Activated CD4-positive, alpha-beta T cell treated with anti-CD3 and anti-CD28 coated beads, Interleukin-2, amount 50 U/mL, for 16 hours (primary cell): ENCODE measurements at regions not wholly inside any gene's neighbourhood (a gene's known extent, or its start where the extent isn't known, plus 50 kb on each side); places are given as distances from the start of the nearest gene placed in this dataset.

Source experiments
- DNase-seq: peaks from one replicate; pipeline ENCODE4 v3.0.0-alpha.2; 2020

DNA sequence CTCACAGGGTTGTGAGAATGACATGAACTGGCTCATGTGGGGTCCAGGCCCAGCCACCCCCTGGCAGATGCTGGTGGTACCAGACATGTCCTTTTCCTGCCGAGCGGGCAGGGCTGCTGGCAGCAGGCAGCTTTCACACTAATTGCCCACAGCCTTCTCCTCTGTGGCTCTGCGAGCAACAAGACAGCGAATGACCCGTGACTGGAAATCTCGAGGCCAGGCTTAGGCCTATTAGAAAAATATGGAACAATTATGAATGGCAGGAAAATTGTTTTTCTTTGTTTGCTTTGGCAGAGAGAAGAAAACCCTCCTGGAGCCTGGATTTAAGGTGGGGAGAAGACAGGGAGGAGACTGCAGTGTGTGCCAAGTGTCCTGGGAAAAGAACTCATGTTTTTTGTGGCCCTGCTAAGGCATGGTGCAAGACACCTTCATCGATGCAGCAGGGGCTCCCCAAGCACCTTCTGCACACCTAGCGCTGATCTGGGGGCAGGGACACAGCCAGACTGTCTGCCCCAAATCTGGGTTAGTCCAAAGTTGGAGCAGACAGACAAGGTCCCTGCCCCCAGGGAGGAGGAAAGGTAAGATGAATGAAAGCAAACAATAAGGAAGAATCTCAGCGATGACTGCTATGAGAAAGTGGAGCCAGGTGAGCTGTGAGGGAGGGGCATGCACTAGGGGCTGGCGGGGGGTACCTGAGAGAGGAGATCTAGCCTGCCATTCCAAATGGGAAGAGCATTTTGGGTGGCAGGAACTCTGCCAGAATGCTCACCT, 193.8 kb upstream of the TLE3 start:
- DNase-seq = no peak

DNA sequence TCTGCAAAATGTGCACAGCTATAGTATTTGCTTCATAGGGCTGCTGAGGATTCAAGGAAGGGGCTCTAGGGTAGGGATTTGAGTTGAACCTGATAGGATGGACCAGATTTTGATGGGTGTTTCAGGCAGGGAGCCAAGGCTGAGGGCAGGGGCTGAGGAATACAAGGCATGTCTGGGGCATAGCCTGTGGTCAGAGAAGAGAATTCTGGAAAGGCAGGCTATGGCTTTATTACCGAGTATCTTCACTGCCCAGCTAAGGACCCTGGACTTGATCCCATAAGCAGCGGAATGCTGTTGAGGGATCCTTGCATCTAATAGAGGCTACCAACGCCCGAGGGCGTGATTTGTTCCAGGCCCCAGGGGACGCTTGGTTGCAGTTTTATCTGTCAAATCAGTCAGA, 193.0 kb upstream of the TLE3 start:
- no peak for DNase-seq

DNA sequence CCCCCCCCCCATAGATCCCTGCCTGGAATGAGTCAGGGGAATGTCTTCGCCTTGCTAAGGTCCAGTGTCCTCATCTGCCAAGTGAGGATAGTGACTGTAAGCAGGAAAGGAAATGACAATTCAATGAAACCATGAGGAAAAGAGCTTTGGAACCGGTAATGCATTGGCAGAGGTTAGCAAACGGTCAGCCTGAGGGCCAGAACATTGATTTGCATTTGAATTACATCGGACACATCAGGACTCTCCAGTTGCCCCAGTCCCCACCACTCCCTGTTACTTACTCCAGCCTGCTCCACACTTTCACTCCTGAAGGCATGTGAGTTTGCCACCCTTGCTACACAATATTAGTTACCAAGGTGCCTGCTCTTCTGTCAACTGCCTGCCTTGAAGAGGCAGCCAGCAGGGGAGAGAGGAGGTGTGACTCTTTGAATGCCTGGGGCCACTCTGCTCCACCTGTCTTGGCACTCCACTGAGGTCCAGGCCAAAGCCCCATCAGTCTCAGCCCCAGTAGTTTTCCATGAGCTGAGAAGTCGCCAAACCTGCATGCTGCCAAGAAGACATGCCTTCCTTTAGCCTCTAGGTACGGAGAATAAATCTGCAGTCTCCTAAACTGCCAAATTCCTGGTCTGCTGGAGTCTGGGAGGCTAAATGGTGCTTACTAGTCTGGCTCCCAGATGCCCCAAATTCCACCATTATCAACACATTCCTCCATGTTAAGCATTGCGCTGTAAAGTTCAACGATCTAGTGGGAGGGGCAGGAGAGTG, 191.7 kb upstream of the TLE3 start:
- DNase-seq = no peak

DNA sequence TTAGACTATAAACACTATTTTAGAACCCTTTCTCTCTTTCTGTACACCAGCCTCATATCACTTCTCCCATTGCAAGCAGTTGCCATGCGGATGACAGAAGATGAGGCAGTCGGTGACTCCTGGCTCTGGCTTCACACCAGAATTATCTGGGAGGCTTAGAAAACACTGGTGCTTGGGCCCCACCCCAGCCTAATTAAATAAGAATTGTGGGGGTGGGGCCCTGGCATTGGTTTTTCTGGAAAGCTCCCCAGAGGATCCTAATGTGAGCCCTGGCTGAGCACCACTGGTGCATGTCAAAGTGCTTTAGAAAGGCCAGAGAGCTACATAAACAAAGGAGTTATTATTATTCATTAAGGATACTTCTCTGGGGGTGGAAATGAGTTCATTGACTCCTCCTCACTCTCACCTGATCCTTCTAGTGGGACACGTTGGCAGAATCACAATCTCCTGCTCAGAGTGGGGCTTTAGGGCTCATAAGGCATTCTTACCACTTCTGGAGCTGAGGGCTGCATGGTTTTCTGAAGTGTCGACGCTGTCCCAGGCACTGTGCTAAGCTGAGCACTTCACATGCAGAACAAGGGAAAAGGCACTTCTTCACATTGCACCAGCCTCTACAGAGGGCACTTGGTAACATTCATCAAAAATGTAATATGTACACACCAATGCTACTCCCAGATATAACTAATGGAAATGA, 188.5 kb upstream of the TLE3 start:
- DNase-seq = no peak

DNA sequence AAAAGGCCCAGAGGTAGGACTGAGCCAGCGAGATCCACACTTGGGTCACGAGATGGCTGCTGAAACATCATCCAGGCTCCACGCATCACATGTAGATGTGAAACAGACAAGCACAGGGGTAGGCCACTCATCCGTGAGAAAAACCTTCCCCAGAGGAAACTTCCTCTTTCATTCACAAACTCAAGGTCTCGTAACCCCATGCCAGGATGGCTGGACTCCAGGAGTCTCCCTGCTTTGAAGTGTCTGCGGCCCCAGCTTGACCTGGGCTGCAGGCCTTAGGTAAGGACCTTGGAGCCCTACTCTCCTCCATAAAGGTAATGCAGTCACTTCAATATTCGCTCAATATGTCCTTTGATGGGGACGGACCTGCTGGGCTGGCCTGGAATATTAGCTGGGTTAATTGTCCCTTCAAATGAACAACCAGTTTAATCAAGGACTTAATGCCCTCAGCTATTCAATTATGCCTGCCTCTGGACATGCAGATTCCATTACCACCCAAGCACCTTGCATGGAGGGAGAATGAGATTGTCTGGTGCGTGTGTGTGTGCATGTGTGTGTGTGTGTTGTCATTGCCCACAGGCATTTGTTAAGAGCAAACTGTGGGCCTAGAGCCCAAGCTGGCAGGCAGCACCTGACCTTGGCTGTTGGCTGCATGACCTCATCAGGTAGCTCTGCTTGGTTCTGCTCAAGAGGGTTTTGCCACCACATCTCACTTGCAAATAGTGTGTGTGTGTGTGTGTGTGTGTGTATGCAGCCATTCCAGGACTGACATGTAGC, 186.9 kb upstream of the TLE3 start:
- no peak for DNase-seq

DNA sequence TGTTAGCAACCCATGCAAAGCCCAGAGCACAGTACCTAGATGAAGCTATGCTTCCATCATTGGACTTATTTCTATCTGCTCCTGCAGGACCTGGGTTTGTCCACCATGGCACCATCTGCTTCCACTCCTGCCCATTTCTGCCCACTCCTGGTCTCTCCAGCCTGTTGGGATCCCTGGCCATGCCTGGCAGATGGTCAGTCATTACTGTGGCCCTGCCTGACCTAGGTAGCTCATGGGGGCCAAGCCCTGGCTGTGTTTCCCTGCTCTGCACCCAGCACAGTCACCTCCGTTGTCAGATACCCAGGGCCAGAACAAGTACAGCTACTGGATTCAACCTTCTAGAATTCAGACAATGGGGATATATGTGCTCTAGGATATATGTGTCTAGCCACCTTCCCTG, 185.8 kb upstream of the TLE3 start:
- no peak for DNase-seq

DNA sequence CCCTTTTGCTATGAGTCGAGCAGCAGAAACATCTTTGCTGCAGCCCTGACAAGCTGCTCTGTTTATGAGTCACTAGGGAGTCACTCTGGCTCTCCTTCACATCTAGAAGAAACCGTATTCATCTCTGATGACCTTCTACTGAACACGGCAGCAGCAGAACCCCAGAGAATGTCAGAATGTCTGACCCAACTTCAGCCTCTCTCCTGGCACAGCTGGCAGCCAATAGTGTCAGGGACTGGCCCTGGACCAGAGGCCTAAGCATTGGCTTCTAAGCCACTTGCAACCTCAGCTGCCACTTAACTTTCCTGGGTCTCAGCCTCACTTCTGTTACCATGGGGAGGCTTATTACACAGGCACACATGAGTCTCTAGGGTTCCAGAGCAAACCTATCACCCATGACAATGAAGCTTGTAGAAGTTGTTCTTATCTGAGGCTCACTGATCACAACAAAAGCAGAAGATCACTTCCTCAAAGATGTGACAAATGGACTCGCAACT, 184.1 kb upstream of the TLE3 start:
- DNase-seq = peak; percentile 48

DNA sequence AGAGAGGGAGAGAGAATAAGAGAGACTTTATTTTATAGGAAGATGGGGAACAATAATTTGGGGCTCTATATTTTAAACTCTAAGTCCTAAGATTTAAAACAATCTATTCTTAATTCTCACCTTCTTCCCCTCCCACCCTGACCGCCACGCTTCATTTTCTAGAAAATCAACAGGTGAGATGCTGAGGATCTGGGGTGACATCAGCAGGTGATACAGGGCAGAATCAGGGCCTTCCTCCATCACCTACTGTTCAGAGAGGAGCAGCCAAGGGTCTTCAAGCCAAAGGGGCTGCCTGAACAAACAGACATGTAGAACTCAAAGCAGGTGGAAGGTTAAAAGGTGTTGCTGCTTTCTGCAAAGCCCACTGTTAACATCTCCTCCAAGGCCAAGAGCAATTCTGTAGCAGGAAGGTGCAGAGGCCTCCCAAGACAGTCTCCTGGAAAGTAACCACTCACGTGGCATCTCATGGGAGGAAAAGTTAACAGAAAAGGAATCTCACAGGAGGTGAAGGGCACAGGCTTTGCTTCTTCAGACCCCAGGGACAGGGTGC, 183.6 kb upstream of the TLE3 start:
- DNase-seq = no peak

DNA sequence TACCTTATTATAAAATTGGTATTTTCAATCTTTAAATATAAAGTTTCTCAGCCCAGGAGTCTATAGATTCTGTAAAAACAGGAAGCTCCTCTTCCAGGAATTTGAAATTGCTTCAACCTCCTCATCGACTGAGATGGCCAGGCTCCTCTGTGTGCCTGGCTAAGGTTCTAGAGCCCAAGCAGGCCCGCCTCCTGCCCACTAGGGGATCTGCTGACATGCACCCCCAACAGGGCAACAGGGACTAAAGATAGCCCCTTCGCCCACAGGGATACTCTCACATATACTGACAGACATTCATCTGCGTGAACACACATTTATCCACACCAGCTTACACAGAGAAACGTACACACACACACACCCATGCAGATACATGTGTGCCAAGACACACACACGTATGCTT, 183.1 kb upstream of the TLE3 start:
- DNase-seq = no peak

DNA sequence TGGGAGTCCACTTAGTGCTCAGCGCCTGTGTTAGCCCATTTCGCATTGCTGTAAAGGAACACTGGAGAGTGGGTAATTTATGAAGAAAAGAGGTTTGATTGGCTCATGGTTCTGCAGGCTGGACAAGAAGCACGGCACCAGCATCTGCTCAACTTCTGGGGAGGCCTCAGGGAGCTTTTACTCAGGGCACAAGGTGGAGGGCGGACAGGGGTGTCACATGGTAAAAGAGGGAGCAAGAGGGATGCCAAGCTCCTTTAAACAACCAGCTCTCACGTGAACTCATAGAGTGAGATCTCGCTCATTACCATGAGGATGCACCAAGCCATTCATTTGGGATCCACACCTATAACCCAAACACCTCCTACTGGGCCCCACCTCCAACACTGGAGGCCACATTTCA, 181.4 kb upstream of the TLE3 start:
- DNase-seq = no peak

DNA sequence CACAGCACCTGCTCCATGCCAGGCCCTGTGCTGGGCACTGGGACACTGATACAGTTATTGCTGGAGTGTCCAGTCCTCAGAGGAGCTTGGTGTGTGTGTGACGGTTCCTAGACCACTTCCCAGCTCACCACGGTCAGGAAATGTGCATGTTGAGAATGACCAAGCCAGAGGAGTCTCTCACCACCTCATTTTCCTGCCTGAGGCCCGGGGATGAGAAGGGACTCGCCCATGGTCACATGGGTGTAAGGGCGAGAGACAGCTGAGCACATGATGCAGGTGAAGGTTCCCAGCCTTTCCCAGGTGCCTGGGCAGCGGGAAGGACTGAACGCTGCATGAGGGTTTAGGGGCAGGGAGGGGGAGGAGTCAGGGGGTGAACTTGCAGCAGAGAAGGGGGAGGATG, 180.9 kb upstream of the TLE3 start:
- no peak for DNase-seq

DNA sequence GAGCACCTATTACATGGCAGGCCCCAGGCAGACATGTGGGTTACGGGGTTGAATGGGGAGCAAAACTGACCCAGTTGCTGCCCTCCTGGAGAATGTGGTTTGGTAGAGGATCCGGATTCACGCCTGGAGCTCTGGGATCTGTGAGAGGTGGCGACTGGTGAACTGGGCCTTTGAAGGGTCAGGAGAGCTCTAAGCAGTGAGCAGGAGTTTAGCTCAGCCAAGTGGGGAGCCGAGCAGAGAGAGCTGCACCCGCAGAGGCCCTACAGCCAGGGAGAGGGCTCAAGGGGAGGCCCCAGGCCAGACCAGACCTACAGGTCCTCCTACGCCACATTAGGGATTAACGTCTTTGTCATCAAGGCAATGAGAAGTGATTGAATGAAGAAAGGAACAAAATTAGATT, 179.8 kb upstream of the TLE3 start:
- DNase-seq = no peak

DNA sequence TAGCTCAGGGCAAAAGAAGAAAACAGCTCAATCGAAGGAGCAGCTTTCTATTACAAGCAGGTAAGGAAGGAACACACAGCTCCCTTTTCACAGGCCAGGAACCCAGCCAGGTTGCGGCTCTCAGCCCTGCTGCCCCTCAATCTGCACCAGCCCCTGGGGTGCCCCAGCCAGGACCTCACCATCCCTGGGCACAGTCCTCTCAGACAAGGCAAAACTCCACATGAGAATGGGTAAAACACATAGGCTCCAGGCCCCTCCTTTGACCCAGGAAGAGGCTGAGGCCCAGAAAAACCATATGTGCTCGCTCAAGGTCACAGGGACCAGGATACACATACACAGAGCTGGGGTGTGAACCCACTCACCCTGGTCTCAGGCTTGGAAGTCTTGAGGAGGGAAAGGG, 178.7 kb upstream of the TLE3 start:
- no peak for DNase-seq

DNA sequence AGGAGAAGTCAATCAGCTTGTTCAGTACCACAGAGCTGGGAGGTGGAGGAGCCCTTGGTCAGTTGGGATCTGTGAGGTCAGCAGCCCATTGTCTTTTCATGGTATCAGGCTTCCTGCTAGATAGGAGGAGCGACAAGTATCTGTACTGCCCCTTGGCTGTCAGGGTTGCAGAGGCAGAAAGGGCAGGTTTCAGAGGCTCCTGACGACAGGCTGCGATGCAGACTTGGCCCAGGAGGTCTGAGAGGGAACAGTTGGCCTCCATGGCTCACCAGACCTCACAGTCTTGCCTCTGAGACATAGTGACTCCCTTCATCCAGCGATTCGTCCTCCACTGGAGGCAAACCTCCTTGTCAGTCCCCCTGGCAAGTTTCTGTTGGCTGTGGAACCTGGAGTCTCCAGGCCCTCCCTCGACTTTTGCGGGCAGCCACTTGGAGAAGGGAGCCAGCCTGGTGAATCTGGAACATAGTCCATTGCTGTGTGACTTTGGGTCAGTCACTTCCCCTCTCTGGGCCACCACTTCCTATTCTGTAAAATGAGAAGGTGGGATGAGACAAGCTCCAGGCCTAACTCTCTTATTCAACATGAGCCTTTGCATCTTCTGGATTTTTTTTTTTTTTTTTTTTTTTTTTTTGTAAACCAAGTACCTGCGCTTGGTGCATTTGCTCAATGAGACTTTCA, 177.9 kb upstream of the TLE3 start:
- DNase-seq = no peak

DNA sequence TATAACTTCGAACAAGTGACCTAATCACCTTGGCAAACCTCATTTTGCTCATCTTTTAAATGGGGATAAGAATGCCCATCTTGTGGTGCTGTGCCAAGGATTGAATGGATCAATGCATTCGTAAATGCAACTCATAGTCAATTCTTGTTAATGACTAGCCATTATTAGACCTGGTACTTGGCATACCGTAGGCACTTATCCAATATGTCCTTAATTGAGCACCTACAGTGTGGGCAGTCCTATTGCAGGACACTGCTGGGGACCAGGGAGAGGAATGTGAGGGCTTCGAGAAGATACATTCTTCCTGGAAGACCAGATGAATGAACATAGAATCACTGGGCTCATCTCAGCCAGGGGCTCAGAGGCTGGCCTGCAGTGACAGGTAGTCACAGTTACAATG, 177.2 kb upstream of the TLE3 start:
- DNase-seq = no peak

DNA sequence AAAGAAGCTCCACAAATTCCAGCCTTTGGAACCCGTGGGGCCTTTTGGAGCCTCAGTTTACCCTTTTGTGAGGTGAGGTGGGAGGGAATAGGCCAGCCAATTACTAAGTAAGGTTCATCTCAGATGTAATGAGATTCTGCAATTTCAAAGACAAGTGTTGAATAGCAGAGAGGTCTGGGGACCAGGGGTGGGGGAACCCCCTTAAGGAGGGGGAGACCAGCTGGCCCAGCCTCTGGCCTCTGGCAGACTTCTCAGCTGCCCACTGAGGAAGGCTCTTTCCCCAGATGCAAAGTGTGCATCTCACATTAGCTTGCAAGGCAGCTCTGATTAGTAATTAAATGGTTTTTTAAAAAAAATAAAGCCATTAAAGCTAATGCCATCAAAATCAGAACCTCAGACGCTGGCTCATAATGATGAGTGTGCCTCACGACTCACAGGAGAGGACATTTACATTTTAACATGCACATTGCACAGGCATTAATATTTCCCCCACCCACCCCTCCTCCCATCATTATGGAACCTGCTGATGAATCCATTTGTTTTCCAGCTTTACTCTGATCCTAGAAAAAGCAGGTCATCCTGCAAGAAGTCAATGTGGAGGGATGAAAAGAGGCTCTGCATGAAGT, 176.7 kb upstream of the TLE3 start:
- no peak for DNase-seq

DNA sequence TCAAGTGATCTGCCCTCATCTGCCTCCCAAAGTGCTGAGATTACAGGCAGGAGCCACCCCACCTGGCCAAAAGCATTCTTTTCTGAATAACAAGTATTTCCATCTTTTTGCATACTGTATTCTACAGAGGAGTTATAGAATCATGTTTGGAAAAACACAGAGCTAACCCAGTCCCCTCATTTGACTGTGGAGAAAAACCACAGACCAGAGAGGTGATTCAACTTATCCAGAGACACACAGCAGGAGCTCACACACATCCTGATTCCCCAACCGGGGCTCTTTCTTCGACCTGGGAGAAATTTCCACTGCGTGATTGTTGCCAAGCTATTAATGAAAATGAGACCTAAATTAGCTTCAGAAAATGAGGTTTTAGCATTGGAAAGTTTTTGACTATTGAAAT, 176.1 kb upstream of the TLE3 start:
- no peak for DNase-seq

DNA sequence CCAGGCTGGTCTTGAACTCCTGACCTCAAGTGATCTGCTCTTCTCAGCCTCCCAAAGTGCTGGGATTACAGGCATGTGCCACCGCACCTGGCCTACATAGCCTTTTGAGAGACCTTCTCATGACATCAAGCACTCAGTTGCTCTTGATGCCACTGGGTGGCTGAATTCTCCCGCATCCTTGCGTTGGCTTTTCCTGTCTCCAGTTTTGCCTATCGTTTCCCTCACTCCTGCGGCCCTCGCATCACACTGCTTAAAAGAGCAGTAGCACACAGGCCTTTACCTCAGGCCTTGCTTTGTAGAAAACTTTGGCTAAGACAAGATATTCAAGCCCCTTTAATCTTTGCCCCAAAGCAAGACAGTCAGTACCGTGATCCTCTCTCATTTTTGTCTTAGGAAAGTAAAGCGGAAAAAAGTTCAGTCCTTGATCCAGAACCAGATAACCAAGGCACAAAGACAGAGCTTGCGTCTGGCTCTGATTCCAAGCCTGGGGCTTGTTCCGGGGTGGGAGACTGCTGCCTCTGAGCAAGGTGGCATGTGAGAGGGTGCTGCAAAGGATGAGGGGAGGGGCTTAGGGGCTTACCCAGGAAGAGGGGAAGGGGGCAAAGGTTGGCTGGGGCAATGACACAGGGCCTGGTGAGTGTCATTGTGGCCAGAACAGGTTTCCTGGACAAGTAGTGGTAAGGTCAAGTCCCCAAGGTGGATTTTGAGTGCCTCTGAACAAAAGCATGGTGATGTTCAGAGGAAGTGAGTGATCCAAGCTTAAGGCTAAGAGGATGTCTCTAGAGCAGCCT, 175.0 kb upstream of the TLE3 start:
- no peak for DNase-seq

DNA sequence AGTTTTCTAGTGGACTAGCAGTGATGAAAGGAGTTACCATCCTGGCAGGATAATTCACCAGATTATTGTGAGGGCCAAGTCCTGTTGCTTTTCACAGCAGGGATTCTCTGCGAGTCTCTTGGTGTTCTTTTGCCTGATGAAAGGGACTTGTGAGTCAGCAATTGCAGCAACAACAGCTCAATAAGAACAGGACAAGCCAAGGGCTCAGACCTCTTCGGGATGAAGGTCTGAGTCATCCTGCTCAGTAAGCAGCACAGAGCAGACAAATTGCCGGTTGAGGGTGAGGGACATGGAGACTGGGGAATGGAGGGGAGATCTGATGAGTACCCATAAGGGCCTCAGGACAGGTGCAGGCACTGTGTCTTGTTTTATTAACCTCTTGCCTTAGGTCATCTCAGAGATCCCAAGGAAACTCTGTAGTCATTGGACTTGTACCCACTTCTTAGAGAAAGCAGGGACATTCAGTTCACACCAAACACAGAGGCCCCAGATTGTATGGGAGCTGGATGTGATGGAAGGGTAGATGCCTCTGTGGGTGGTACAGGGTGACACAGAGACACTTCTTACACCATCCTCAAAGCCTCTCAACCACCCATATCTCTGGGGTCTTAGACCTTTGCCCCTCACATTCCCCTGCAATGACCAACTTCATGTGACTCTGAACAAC, 173.8 kb upstream of the TLE3 start:
- peak; percentile 31 for DNase-seq

DNA sequence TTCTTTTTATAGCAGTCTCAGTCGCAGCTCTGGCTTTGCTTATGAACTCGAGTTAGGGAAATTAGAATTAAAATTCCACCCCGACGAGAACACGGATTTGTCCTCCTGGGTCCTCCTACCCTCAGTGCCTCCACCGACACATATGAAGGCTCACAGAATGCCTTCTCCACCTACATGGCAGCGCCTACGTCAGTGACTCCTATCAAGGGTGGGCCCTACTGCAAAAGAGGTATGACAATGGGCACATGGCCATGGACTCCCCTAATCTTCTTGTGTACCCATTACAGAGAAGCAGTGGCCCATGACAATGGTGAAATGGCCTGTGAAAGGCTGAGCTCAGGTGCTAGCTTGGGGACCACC, 173.0 kb upstream of the TLE3 start:
- DNase-seq = no peak
